ENCODE measurements at regions not wholly inside any gene's neighbourhood (a gene's known extent, or its start where the extent isn't known, plus 50 kb on each side); places are given as distances from the start of the nearest gene placed in this dataset.

GRCh38 chrX:118167361-118167760 is 50.8 kb upstream of the KLHL13 start:
- H3K4me3 ChIP-seq (ENCODE audit: low read depth, low read length), result no peak overlapping the region
- in situ Hi-C loops (cut with HindIII; ENCODE audit: low sequenced_read_pairs), result no loop called here
- no peak for DNase-seq (ENCODE audit: low read depth, low spot score)
- TF ChIP-seq CTCF (IDR thresholded peaks at IDR 0.05; ENCODE audit: low read depth, low read length), result no peak

GRCh38 chrX:118171356-118171755 is 54.7 kb upstream of the KLHL13 start:
- no peak for TF ChIP-seq CTCF (IDR thresholded peaks at IDR 0.05; ENCODE audit: low read depth, low read length)
- DNase-seq (ENCODE audit: low read depth, low spot score), result no peak
- no peak overlapping the region for H3K4me3 ChIP-seq (ENCODE audit: low read depth, low read length)
- in situ Hi-C loops (cut with HindIII; ENCODE audit: low sequenced_read_pairs), result no loop called here

- in situ Hi-C loops (cut with HindIII; ENCODE audit: low sequenced_read_pairs), result no loop called here
- no peak overlapping the region for H3K4me3 ChIP-seq (ENCODE audit: low read depth, low read length)
- TF ChIP-seq CTCF (IDR thresholded peaks at IDR 0.05; ENCODE audit: low read depth, low read length), result no peak
- DNase-seq (ENCODE audit: low read depth, low spot score), result no peak
Measured at GRCh38 chrX:118174516-118175098, 58.0 kb upstream of the KLHL13 start.

- no peak overlapping the region for H3K4me3 ChIP-seq (ENCODE audit: low read depth, low read length)
- DNase-seq (ENCODE audit: low read depth, low spot score), result no peak
- in situ Hi-C loops (cut with HindIII; ENCODE audit: low sequenced_read_pairs), result no loop called here
- no peak for TF ChIP-seq CTCF (IDR thresholded peaks at IDR 0.05; ENCODE audit: low read depth, low read length)
Measured at GRCh38 chrX:118177708-118178107, 61.1 kb upstream of the KLHL13 start.

- DNase-seq (ENCODE audit: low read depth, low spot score), result no peak
- H3K4me3 ChIP-seq (ENCODE audit: low read depth, low read length), result no peak overlapping the region
- in situ Hi-C loops (cut with HindIII; ENCODE audit: low sequenced_read_pairs), result no loop called here
- TF ChIP-seq CTCF (IDR thresholded peaks at IDR 0.05; ENCODE audit: low read depth, low read length), result no peak
Measured at GRCh38 chrX:118178450-118178849, 61.8 kb upstream of the KLHL13 start.

- in situ Hi-C loops (cut with HindIII; ENCODE audit: low sequenced_read_pairs), result no loop called here
- DNase-seq (ENCODE audit: low read depth, low spot score), result no peak
- TF ChIP-seq CTCF (IDR thresholded peaks at IDR 0.05; ENCODE audit: low read depth, low read length), result no peak
- no peak overlapping the region for H3K4me3 ChIP-seq (ENCODE audit: low read depth, low read length)
Measured at GRCh38 chrX:118179161-118179560, 62.6 kb upstream of the KLHL13 start.

GRCh38 chrX:118179718-118180117 is 63.1 kb upstream of the KLHL13 start:
- in situ Hi-C loops (cut with HindIII; ENCODE audit: low sequenced_read_pairs), result no loop called here
- TF ChIP-seq CTCF (IDR thresholded peaks at IDR 0.05; ENCODE audit: low read depth, low read length), result no peak
- H3K4me3 ChIP-seq (ENCODE audit: low read depth, low read length), result no peak overlapping the region

More at GRCh38 chrX:118179718-118180117, 63.1 kb upstream of the KLHL13 start:
- DNase-seq (ENCODE audit: low read depth, low spot score), result no peak

Measured in astrocyte of the spinal cord (primary cell).